CD4-positive, alpha-beta T cell treated with Interleukin-2 at 100 ng/mL for 4 hours (primary cell): ENCODE measurements at regions not wholly inside any gene's neighbourhood (a gene's known extent, or its start where the extent isn't known, plus 50 kb on each side); places are given as distances from the start of the nearest gene placed in this dataset.
"Not testable (repeated sequence)": the region's sequence is repeated elsewhere in the genome, so short reads cannot be mapped to it uniquely, and the experiment has no call there.

ENCODE experiments used
- DNase-seq: peaks from one replicate; pipeline ENCODE4 v3.0.0-alpha.2; 2020; ENCODE audit warnings: low spot score

DNA sequence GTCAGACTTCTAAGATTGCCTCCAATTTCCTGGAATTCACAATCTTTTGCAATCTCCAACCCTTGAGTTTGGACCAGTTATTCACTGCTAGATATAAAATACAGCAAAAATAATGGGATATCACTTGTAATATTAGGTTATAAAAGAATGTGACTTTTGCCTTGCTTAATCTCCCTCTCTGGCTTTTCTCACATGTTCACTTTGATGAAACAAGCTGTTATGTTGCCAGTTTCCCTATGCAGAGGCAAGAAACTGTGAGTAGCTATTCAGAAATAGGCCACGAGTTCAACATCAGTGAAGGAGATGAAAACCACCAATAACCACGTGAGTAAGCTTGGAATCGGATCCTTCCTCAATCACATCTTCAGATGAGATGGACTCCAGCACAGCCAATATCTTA, 842.7 kb downstream of the RNF144A start:
- DNase-seq: no peak

GRCh38 chr2:7763418-7763817, 846.2 kb downstream of the RNF144A start:
- DNase-seq: not testable (repeated sequence)

DNA sequence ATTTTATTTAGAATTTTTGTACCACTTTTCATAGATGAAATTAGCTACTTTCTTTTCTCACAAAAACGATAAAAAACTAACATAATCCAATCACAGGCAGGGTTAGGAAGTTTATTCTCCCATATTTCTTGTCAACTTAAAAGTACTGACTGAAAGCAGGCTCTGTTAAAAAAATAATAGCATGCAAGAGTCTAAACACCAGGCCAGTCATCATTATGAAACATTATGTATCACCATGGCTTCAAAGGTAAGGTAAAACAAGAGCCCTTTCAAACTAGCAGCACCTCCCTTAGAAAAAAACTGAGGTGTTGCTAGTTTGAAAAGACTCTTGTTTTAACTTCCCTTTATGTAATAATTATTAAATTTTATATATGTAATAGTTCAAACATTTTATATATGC, 848.0 kb downstream of the RNF144A start:
- DNase-seq: no peak

DNA sequence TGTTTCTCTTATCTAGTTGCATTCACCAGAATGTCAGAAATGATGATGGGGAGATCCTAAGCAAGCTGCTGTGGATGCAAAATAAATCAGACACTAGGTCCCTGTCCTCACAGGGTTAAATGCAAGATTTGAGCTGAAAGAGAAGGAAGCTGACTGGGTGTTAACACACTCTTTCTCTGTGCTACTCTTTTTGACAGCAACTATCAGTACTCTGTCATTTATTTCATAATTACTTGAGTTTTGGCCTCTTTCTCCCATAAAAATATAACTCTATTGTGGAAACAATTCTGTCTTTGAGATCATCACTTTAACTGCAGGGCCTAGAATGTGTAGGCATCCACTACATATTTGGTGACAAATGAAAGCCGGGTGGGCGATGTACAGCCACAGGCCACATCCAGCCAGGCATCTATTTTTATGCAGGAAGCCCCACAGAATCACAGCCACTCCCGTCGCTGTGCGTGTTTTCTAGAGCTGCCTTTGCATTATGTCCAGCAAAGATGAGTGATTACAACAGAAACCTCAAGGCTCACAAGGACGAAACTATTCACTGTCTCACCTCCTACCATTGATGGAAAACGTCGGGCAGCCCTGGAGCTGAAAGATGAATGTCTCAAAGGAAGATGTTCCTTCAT, 849.0 kb downstream of the RNF144A start:
- DNase-seq: no peak

- DNase-seq: no peak
Measured at GRCh38 chr2:7766978-7767565, 849.9 kb downstream of the RNF144A start.

DNA sequence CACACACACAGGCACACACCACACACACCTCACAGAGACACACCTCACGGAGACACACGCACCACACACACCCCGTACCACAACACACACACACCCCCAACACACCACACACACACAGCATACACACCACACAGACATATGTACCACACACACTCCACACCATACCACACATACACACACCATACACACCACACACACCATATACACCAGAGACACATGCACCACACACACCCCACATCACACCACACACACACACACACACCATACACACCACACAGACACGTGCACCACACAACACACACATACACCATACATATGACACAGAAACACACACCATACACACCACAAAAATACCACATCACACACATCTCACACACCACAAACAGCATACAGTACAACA, 850.7 kb downstream of the RNF144A start:
- DNase-seq: no peak

GRCh38 chr2:7771781-7772180, 854.6 kb downstream of the RNF144A start:
- DNase-seq: no peak

DNA sequence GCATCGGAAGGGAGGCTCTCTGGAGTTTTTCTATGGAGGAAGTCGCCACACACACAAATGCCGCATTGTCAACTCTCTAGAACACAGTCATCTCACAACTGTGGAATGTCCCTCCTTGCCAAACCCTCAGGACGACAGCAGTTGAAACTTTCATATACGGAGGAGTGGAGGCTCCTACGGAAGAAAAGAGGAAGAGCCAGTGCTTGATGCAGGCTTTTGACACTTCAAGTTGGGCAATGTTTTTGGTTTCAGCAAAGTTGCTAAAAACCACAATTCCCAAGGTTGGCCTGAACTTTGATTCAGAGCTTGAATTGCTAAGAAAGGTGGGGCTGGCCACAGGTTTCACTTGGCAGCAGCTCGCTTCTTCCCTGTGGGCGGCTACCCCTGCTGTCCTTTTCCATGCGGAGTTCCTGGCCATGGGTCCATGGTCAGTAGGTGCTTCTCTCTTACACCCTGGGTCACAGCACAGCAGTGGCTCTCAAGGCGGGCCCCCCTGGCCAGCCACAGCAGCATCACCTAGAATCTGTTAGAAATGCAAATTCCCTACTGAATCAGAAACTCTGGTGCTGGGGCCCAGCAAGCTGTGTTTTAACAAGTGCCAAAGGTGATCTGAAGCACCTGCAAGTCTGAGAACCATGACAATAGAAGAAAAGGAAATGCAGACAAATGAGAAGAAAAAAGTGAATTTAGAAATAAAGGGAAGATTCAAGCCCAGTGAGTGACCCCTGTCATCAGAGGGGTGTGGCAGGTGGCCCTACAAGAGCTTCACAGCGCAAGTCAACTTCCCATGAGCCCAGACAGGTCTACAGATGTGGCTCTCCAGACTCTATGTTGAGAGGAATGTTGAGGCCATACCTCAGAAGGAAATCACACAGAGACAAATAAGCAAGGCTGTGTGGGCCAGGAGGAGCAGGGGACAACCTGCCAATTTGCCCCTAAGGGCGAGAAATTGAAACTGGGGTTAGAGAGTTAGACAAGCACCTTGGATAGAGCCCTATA, 856.4 kb downstream of the RNF144A start:
- peak; percentile 18 for DNase-seq

DNA sequence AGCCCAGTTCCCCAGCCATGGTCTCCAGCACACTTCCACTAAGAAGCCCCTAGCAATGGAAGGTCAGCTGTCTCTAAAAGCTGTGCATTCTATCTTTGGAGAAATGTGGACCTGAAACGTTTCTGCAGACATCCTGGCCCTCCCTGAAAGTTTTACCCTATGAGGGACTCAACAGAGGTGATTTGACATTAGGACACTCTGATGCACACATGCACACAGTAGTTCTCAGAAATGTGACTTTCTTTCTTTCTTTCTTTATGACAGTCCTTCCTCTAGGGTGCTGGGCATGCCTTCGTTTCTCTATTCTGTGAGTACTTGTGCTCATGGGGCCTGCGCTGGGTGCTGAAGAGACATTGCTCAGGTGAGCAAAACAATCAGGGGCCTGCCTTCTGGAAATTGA, 857.3 kb downstream of the RNF144A start:
- DNase-seq: no peak

DNA sequence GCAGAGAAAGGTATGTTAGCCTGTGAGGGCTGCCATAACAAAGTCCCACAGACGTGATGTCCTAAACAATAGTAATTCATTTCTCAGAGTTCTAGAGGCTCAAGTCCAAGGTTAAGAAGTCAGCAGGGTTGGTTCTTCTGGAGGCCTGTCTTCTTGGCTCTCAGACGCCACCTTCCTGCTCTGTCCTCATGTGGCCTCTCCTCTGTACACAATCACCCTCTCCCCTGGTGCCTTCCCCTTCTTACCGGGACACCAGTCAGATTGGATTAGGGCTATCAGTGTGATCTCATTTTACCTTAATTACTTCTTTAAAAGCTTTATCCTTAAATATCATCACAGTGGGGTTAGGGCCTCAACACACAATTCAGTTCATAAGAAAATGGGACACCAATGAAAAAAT, 860.5 kb downstream of the RNF144A start:
- DNase-seq: no peak

- no peak for DNase-seq
Measured at GRCh38 chr2:7780321-7780720, 863.1 kb downstream of the RNF144A start.

GRCh38 chr2:7785700-7786099, 868.5 kb downstream of the RNF144A start:
- no peak for DNase-seq

DNA sequence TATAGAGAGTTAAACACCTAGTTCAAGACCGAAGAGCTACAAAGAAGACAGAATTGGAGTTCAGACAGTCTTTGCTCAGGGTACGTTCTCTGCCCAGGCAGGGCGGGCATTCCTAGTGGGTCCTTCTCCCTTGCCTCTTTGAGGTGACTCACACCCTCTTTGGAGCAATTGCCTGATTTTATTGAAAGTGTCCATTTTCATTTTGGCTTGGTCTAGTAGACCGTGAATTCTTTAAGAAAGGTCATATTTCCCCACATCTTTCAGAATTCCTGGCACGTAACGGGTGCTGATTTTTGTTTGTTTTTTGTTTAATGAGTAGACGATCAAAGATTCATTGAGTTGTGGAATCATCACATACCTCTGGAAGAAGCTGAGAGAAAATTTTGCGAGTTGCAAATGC, 871.5 kb downstream of the RNF144A start:
- DNase-seq: no peak

DNA sequence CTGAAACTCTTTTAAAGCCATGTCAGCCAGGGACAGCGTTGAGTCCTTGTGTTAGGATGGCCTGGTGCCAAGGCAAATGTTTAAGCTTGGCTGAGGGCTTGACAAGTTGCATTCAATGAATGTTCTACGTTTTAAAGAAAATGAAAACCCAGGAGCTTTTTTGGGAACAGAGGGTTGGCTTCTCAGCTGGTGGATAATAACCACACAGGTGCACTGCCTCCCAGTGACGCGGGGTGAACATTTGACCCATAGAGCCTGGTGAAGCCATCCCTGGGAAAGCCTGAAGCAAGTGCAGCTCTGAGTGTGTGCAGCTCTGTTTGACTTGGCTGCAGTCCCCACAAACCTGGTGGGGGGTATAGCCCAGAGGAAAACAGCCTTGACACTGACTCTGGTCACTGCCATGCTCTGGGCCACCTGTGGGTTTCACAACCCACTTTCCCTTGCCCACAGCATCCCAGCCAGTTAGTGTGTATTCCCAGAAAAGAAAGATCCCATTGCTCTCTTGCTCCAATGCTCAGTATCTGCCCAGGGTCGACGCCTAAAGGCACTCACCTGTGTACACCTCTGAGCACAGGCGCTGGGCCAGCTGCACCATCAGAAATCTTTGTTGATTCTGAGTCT, 874.9 kb downstream of the RNF144A start:
- DNase-seq: no peak

GRCh38 chr2:7795778-7796563, 878.8 kb downstream of the RNF144A start:
- DNase-seq: no peak

- no peak for DNase-seq
Measured at GRCh38 chr2:7800031-7800430, 881.8 kb upstream of the ID2 start.

GRCh38 chr2:7801212-7801611, 880.6 kb upstream of the ID2 start:
- no peak for DNase-seq

DNA sequence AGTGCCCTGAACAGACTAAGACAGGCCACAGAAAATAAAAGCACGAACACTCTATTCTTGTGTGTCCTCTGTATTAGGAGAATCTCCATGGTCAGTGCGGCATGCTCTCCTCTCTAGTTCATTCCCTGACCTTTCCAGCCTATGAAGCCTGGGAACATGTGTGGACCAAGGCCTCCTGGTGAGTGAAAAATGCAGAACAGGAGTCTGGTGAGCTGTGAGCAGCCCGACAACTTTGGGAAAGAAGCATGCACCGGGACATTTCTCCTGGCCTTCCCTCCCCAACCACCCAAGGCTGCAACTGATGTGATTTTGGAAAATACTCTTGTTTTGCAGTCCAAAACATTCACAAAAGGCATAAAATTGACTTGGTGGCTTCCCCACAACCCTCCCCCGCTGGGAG, 878.3 kb upstream of the ID2 start:
- DNase-seq: no peak

- DNase-seq: no peak
Measured at GRCh38 chr2:7809640-7810039, 872.2 kb upstream of the ID2 start.

DNA sequence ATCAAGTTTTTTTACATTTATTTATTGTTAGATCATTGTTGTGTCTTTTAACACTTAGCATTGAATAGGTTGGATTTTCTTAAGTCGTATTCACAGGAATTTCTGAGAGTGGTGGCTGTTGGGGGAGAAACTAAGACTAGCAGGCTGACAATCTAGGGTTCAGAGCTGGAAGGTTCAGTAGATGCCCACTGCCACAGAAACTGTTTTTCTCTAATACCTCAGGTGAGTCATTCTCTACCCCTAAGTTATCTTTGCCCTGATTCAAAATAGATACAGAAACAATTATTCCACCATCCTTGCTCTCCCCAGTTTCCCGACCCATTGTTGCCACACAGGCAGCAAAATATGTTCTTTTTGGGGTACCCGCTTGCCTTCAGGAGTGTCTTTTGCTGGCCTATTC, 870.8 kb upstream of the ID2 start:
- DNase-seq: no peak

GRCh38 chr2:7812231-7812995, 869.4 kb upstream of the ID2 start:
- DNase-seq: no peak
